NCI-H446 treated with DMSO at 0.1 percent for 48 hours (cell line): ENCODE measurements at regions not wholly inside any gene's neighbourhood (a gene's known extent, or its start where the extent isn't known, plus 50 kb on each side); places are given as distances from the start of the nearest gene placed in this dataset.

Experiments
- DNase-seq: peaks from one replicate; lab custom pipeline; 2025; lab: John Stamatoyannopoulos, UW

DNA sequence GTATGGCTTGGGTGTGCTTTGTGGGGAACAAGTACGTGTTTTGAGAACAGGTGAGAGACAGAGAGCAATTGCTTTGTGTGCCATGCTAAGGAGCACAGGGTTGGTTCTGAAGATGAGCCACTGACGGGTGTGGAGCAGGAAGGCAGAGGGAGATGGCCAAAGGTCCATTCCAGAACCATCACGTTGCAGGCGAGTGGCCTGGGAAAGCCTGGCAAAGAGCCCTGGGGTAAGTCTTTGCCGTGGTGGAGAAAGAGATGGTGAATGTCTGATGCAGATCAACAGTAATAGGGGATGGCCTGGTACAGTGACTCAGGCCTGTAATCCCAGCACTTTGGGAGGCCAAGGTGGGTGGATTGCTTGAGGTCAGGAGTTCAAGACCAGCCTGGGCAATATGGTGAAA lies 93.5 kb upstream of the ZNF521 start:
- DNase-seq = no peak

DNA sequence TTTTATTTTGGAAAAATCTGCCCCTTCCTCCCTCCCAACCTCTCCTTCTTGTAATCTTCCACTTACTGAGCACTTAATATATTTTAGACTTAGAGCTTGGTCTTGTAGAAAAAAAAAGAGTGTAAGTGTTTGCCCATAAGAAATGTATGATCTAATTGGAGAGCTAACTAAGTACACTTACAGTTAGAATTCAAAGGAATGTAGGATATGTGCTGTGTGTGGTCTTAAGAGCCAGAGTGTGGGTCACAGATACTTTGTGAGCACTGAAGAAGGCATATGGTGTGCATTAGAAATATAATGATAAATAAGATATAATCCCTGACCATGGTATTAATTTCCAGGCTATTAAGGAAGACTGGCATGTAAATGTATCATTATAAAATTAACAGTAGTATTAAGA lies 91.8 kb upstream of the ZNF521 start:
- DNase-seq = no peak

DNA sequence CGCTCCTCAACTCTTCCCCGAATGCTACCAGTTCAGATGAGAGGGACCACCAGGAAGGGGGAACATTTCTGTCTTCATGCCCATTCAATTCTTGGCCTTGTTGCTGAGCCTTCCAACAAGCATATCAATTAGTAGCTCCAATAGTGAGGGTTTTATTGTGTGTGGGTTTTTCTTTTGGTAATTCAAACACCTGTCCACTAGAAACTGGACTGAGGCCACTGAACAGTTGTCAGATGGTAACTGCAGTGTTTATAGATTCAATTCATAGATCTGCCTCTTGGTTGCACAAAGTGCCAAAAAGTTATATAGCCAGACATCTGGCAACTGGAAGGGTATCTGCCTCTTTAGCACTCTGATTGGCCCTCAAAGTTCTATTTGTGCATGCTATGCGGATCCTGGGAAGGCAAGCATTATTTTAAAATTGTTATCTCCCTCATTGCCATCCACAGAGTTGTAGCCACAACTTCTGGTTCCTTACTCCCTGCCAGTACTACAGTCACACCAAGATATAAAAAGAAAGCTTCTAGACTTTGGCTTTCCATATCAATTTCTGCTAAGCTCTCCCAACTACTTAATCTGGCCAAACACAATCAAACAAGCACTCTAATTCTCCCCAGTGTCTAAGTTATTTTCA lies 83.3 kb upstream of the ZNF521 start:
- DNase-seq = peak; percentile 60

DNA sequence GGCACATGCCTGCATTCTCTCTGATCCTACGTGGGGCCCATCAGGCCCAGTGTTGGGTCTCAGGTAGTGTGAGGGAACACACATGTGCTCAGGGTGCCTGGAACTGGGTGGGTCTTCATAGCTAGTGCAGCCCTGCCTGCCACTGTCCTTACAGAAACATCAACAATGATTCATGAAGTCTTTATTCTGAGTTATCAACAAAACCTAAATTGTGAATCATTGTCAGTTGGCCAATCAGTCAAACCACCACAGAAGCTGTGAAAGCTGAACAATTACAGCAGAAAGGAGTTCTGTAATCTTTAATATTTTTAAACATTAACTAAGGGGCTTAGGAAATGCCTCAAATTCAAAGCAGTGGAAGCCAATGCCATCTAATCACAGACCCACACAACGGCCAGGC lies 82.8 kb upstream of the ZNF521 start:
- no peak for DNase-seq

DNA sequence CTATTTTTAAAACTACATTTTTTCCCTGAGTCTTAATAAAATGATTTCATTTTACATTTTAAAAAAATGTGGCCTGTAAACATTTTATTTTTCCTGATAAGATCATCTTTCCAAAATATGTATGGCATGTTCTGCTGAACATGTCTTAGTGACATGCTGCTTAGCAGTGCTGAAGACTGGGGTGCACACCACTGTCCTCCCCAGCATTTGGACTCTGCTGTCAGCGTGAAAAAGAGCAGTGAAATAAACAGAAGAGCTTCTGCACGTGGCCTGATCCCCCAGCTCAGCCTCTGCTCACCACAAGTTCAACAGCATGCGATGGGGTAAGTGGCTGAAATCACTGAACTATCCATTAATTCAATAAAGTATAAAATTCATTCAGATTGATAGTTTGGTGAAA lies 81.6 kb upstream of the ZNF521 start:
- DNase-seq = no peak

DNA sequence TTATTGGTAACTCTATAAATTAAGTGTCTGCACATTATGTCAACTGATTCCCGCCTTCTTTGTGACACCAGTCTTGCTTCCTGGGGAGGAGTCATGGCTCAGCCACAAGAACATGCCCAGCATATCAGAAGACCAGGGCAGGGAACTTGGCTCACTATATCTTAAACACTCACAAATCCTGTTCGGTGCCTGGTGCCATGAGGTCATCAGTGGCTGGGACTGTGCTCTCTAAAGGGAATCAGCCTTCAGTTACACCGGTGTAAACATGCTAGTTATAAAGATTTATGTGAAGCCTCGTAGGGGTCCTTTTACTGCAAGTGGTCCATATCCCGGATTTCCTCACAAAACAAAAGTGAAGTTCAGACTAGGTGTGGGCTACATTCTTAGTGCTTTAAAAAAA lies 73.1 kb upstream of the ZNF521 start:
- DNase-seq = no peak

DNA sequence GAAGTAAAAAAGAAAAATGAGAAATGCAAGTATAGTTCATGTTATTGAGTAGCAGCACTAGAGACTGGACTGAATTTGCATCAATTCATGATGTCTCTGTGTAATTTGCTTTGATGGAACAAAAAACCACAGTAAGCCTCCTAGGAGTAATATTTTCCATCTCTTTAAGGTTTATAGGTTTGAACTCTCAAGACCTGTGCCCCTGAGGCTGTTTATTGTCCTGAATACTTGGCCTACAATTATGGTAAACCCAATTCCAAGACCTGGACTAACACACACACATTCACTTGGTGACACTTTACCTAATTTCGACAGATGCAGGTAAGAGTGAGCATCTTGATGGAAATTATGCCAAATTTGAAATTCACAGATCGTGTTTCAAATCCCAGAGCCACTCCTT lies 71.8 kb upstream of the ZNF521 start:
- DNase-seq = no peak

DNA sequence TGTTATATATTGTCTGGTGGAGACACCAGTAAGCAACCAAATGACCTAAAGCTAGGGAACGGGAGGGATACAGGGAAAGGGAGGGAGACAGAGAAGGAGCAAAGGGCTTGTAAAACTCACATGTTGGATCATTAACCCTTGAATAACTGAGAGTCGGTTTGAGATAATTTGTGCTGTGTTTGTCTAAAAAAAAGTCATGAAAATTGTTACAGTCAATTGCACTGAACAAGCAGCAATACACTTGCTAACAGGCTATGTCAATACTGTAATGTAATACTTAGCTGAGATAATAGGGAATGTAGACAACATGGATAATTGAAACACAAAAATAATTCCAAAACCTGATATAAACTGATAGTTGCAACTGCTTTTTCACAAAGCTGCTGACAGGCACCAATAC lies 71.3 kb upstream of the ZNF521 start:
- no peak for DNase-seq

DNA sequence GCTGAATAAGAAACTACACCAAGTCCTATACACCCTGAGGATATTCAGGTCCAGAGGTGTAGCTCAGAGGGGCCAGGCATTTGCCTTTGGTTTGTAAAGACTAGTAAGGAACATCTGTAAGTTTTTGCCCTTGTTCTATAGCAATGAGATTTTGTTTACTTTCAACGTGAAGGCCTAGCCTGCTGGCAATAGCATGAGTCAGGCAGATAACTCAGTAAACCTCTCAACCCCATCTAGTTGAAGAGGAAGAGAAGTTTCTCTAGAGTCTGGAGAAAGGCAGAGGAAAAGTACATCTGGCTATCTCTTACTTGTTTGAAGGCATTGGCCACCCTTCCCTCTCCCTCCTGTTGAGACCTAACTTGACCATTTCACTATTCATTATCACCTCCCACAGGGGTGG lies 70.3 kb upstream of the ZNF521 start:
- DNase-seq = no peak

DNA sequence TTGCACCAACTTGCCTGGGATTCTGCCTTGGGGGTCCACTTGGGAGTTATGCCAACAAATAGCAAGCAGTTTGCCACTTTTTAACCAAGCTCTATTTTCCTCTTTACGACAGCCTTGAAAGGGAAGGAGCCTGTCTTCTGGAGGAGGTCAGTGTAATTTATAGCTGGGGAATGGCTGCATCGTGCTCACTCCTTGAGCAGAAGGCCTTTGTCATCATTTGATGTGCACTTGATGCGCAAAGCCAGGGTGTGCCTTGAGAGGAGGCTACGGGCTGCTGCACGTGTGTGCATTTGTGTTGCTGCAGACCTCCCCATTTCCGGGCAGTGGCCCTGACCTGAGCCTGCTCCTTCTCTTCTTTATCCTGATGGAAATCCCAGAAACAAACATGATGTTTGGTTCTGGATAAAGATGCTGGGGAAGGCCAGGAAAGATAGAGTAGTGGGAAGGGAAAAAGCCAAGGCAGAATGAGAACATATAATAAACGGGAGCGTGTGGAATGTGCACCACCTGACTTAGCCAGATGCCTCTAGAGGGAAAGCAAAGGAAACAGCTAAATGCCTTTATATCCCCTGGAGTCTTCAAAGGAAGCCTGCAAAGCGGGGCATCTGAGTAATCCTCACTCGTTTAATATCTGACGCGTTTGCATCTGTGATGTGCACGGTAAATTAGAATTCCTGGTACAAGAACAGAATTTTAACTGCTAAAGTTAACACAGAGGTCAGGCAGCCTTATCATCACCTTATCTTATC lies 68.3 kb upstream of the ZNF521 start:
- DNase-seq = no peak

DNA sequence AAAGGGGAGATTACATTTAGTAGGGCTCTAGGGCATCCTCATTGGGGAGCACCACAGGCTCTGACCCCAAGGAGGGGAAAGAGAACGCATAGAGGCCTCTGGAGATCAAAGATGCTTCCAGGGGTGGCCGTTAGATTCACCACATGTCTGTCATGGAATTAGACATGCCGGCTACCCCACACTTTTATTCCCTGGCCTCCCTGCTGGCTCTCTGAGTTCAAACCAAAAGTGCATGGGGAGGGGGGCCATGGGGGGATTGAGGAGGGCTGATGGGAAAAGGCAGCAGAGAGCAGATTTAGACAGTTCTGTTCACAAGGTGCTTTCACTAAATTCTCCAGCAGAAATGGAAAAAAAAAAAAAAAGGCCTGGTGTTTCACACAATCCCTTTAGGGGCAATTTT lies 64.4 kb upstream of the ZNF521 start:
- DNase-seq = no peak

DNA sequence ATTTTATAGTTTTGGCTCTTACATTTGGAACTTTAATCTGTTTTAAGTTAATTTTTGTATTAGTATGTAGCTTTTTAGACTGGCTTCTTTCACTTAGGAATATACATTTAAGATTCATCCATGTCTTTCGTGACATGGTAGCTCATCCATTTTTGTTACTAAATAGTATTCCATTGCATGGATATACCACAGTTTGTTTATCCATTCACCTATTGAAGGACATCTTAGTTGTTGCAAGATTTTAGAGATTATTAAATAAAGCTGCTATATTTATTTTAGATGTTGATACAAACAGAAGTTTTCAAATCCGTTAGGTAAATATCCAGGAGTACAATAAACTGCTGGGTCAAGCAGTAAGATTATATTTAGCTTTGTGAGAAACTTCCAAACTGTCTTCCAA lies 58.0 kb upstream of the ZNF521 start:
- DNase-seq = no peak

DNA sequence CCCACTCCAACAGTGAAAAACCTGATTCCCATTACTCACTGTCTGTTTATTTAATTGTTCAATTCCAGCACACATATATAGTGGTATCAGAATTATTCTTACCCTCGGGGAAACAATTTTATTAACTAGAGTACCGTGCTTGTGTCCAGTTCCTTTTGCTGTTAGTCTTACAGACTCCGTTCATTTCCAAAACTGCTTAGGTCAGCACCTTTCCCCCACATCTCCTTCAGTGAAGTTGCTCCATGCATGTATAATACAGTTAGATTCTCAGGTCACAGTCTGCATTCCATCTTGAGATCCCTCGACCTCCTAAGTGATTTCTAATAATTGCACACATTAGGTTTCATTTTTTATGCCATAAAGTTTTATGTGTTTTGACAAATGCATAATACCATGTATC lies 56.3 kb upstream of the ZNF521 start:
- DNase-seq = no peak
